Amniotic stem cell (primary cell): ENCODE measurements at regions not wholly inside any gene's neighbourhood (a gene's known extent, or its start where the extent isn't known, plus 50 kb on each side); places are given as distances from the start of the nearest gene placed in this dataset.
"Not testable (repeated sequence)": the region's sequence is repeated elsewhere in the genome, so short reads cannot be mapped to it uniquely, and the experiment has no call there.

ENCODE experiments used
- DNase-seq: peaks from one replicate; lab custom pipeline; 2025; lab: John Stamatoyannopoulos, UW

DNA sequence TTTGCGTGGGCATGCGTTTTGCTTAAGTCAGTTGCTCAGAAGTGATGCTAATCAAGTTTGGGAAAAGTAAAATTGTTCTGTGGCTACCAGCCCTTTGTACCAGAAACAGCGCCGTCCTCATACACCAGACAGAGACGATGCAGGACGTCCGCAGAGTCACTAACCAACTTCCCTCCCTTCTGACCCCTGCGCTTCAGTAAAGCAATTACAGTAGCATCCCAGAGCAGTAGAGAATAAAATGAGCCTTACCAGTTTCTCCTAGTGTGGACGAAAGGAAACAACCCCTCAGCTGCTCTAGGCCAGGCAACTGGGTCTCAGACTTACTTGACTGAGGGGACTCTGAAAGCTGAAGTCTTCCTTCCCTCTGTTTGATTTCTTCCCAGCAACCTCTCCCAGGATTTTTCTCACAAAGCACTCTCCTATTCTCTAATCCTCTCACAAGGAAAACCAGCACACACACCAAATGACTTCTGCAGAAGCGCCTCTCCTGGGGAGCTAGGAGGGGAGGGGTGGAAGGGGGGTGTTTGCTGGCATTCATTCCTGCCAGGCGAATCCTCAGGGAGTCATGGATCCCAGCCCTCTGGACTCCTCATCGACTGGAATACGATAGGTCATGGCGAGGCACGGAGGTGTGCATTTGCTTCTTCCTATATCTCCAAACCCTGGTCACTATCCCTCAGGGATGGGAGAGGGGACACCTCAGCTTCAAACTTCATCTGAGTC, 56.0 kb upstream of the MID1 start:
- DNase-seq: no peak

DNA sequence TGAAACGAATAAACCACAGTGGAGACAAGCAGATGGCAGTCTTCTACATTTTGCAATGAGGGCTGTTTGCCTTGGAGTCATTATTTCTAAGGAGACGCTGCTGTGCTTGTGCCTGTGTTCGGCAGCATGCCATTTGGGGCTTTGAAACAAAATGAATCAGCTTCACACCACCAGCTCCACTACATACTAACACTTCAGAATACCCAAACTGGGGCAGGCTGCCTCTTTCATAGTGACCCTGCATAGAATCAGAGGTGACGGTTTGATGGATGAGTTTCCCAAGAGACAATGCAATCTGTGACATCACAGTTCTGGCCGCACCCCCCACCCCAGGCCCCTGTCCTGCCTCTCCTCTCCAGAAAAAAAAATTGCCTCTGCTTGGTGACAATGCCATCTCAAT, 57.1 kb upstream of the MID1 start:
- no peak for DNase-seq

GRCh38 chrX:10679387-10679786, 59.0 kb upstream of the MID1 start:
- no peak for DNase-seq

DNA sequence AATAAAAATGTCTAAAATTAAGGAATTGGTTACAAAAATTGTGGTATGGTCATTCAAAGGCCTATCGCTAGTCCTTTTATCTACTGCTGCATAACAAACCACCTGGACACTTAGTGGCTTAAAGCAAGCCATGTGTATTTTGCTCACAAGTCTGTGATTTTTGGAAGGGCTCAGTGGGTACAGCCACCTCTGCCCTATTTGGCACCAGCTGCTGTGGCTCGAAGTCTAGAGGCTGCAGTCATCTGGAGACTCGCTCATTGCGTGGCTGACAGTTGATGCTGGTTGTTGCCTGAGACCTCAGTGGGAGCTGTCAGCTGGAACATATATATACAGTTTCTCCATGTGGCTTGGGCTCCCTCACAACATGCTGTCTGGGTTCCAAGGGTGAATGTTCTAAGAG, 60.8 kb upstream of the MID1 start:
- no peak for DNase-seq

DNA sequence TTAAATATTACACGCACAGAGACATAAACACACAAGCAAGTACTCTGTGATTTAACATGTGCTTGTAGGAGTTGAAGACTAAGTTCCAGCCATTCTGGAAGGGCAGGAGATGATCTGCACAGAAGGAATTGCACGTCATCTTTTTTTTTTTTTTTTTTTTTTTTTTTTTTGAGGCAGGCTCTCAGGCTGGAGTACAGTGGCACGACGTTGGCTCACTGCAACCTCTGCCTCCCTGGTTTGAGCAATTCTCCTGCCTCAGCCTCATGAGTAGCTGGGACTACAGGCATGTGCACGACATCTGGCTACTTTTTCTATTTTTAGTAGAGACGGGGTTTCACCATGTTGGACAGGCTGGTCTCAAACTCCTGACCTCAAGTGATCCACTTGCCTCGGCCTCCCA, 63.2 kb upstream of the MID1 start:
- DNase-seq: not testable (repeated sequence)

DNA sequence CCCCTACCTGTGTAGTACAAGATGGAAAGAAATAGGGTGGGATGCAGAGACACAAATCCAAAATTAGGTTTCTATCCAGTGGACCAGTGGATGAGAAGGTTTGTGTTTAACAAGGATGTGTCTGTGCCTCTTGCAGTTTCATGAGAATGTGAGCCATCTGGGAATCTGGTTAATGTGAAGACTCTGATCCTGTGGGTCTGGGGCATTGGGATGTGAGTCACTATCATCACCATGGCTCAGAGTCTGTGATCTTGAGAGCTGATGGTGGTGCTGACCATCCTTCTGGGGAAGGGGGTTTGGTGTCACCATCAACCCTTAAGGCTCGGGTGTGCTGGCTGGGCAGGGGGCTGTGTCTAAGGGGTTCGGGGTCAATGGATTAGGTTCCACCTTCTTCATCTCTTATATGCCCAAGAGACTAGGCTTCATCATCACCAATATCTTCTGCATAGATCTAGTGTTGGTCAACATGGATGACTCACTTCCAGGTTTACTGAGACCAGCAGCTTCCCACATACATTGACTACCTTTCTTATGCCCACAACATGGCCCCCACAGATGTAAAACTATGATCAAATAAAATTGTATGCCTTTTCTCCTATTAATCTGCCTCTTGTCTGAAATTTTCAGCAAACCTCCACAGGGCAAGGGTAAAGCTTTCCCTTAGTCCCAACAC, 65.7 kb upstream of the MID1 start:
- DNase-seq: no peak

DNA sequence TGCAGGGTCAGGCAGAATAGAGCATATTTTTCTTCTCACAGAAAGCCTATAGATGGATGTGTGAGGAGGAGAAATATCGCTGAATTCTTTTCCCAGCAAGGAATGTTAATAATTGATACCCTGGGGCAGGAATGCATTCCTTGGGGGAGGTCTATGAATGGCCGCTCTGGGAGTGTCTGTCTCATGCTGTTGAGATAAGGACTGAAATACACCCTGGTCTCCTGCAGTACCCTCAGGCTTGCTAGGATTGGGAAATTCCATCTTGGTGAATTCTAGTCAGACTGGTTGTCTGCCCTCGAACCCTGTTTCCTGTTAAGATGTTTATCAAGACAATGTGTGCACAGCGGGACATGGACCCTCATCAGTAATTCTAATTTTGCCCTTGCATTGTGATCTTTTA, 71.4 kb upstream of the MID1 start:
- not testable (repeated sequence) for DNase-seq

GRCh38 chrX:10697616-10698317, 77.4 kb upstream of the MID1 start:
- DNase-seq: no peak

GRCh38 chrX:10698318-10698640, 77.9 kb upstream of the MID1 start:
- no peak for DNase-seq

DNA sequence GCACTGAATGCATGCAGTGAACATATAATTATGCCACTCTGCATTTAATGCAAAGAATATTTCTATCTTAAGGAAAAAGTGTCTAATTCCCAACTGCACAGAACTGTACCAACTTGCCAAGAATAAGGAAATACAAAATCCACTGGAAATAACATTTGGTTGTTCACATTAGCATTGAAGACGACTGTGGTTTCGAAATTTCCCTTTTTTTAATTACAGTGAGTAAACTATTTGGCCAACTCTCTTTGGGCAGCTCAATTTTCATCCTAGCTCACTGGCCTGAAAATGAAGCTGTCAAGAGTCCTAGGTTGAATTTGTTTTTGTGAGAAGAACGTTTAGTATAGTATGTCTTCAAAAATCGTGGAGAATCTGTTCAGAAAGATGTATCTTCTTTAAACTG, 81.6 kb upstream of the MID1 start:
- DNase-seq: no peak

- DNase-seq: not testable (repeated sequence)
Measured at GRCh38 chrX:10706342-10706741, 86.0 kb upstream of the MID1 start.

DNA sequence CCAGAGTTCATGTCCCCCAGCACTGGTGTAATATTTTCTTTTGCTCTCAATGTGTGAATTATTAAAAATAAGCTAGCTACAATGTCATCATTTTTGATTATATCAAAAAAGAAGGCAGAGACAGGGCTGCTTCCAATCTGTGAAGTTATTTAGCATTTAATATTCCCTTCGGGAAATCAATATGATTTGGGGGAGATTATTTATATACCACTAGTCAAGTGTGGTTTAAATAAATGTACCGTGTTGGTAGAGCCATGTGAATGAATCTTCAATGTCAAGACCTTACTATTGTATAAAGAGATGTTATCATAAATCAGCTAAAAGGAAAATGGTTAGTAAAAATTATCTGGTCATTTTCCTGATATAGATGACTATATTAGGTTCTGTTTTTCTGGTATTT, 87.4 kb upstream of the MID1 start:
- DNase-seq: no peak

GRCh38 chrX:10709276-10709675, 88.9 kb upstream of the MID1 start:
- DNase-seq: no peak

- DNase-seq: no peak
Measured at GRCh38 chrX:10714531-10714930, 94.1 kb upstream of the MID1 start.

- DNase-seq: no peak
Measured at GRCh38 chrX:10722851-10723250, 102.5 kb upstream of the MID1 start.

DNA sequence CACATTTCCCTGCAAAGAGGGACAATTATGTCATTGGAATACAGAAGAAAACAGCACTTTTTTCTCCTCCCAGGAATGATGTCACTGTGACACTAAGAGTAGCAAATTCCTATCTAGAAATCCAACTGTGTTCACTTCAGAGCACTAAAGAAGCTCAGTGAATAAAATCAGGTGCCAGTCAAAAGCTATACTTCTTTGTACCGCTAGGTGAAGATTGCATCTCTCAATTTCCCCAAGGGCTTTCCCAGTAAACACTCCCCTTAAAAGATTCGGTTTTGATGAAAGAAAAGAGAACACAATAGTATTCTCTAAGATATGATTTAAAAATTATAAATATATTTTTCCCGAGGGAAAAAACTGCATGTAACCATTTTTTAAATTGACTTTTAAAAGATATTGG, 104.7 kb upstream of the MID1 start:
- no peak for DNase-seq

GRCh38 chrX:10726647-10727046, 106.3 kb upstream of the MID1 start:
- DNase-seq: peak; percentile 4

- no peak for DNase-seq
Measured at GRCh38 chrX:10728806-10729389, 108.5 kb upstream of the MID1 start.

DNA sequence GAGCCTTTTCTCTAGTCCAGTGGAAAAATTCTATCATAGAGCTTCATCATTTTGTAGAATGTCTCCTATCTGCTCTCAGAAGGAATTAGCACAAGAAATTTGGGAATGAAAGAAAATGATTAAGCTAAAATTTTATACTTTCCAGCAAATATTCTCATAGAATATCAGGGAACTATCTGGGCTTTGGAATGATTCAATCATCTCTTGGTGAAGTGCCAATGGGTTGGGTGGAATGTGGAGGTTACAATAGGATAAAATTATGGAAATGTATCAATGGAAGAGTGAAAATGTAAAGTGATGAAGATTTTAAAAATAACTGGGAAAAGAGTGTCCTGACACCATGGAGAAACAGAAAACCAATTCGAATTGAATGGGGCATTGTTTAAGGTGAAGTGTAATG, 119.0 kb upstream of the MID1 start:
- no peak for DNase-seq

GRCh38 chrX:10741003-10741402, 120.6 kb upstream of the MID1 start:
- no peak for DNase-seq

DNA sequence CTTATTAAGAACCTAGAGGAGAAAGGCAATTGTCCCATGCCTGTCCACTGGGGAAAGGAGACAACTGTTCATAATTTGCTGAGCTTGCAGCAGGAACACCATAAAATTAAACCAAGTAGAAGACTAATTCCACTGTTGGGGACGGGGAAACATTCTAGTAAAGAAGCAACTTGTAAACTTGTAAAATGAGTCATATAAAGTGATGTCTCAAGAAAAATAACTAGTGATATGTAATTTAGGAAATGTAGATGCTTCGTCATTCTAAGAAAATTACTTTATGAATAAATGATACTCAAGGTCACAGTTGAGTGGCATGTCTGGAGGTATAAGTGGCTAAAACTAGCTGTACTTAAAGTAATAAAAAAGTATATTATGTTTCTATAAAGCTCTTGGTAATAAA, 121.2 kb upstream of the MID1 start:
- DNase-seq: no peak

DNA sequence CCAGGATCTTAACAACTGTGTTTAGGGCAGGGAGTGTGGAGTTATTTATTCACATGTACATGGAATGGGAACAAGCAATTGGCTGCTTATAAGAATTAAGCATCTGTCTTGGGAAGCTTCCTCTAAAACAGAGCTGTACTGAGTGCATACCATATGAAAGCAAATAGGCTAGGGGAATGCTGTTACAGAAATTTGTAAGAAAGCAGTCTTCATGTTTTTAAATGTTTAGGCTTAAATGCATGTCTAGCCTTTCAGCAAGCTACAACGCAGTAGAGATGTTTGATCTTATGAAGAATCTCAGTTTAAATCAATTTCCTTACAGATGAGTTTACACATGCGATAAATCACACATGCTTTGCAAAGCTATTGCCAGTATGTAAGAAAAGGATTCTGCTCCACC, 123.1 kb upstream of the MID1 start:
- no peak for DNase-seq

- DNase-seq: no peak
Measured at GRCh38 chrX:10744007-10744406, 123.6 kb upstream of the MID1 start.
